ENCODE measurements at regions not wholly inside any gene's neighbourhood (a gene's known extent, or its start where the extent isn't known, plus 50 kb on each side); places are given as distances from the start of the nearest gene placed in this dataset.

- no peak overlapping the region for H4K8ac ChIP-seq (replicated peaks; ENCODE audit: insufficient read length, low read depth, low read length)
- no peaks in the 10 kb centered on the region for H3K23me2 ChIP-seq (ENCODE audit: insufficient read length, low read depth, low read length, poor library complexity, severe bottlenecking)
- no peaks in the 10 kb centered on the region for H4K20me1 ChIP-seq (ENCODE audit: control insufficient read depth, insufficient read depth, insufficient read length)
- no peak overlapping the region for H2BK15ac ChIP-seq (ENCODE audit: low read depth, low read length)
- no peaks in the 10 kb centered on the region; the same call in 1 of the 2 replicates for H3K79me2 ChIP-seq (ENCODE audit: insufficient read depth, low read length)
- no CpG with 5 or more reads among the region's 1 CpG for WGBS (ENCODE audit: extremely low coverage, insufficient read length, low lambda C conversion rate)
- no peak overlapping the region for H2BK120ac ChIP-seq (ENCODE audit: low read depth, low read length, poor library complexity, severe bottlenecking)
- H3K14ac ChIP-seq (ENCODE audit: insufficient read depth, low read length) = no peak overlapping the region
- no peaks in the 10 kb centered on the region for H3K27me3 Mint-ChIP-seq (ENCODE audit: low read depth)
- H2BK12ac ChIP-seq (ENCODE audit: insufficient read length, low read depth, low read length) = no peak overlapping the region
- no peak overlapping the region for H3T11ph ChIP-seq (ENCODE audit: low read length)
- no peak overlapping the region for H3K4me2 ChIP-seq (ENCODE audit: insufficient read depth, insufficient read length, low read length)
- H3K18ac ChIP-seq (ENCODE audit: insufficient read length, low read depth, low read length) = no peak overlapping the region
- TF ChIP-seq, protein P1, sequence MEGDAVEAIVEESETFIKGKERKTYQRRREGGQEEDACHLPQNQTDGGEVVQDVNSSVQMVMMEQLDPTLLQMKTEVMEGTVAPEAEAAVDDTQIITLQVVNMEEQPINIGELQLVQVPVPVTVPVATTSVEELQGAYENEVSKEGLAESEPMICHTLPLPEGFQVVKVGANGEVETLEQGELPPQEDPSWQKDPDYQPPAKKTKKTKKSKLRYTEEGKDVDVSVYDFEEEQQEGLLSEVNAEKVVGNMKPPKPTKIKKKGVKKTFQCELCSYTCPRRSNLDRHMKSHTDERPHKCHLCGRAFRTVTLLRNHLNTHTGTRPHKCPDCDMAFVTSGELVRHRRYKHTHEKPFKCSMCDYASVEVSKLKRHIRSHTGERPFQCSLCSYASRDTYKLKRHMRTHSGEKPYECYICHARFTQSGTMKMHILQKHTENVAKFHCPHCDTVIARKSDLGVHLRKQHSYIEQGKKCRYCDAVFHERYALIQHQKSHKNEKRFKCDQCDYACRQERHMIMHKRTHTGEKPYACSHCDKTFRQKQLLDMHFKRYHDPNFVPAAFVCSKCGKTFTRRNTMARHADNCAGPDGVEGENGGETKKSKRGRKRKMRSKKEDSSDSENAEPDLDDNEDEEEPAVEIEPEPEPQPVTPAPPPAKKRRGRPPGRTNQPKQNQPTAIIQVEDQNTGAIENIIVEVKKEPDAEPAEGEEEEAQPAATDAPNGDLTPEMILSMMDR (conservative IDR thresholded peaks at IDR 0.05) = no peak
- H4K5ac ChIP-seq (ENCODE audit: insufficient read length, low read depth, low read length) = no peak overlapping the region
- no peak for DNase-seq
- H3K9me3 Mint-ChIP-seq = peaks cover 10 to 11% of the 10 kb centered on the region in 2 experiments
- H2AFZ ChIP-seq (ENCODE audit: low read length) = no peak overlapping the region
- no peak overlapping the region for H2BK20ac ChIP-seq (ENCODE audit: low read depth, low read length, poor library complexity, severe bottlenecking)
- no peak overlapping the region for H4K91ac ChIP-seq (ENCODE audit: insufficient read length, low read depth, low read length)
- no peak overlapping the region for H2AK5ac ChIP-seq (ENCODE audit: insufficient read length, low read length)
- no peak overlapping the region for H3K9ac ChIP-seq (ENCODE audit: extremely low read depth, insufficient read length, low read length)
- no peak overlapping the region for H3K27ac Mint-ChIP-seq
- H3K4me1 ChIP-seq (ENCODE audit: insufficient read depth, low read length) = no peaks in the 10 kb centered on the region
- no peaks in the 10 kb centered on the region for H3K4me1 Mint-ChIP-seq
- no peak overlapping the region for H3K27ac ChIP-seq (ENCODE audit: insufficient read length, low read depth, low read length)
- no peak overlapping the region for H3K4ac ChIP-seq (ENCODE audit: low read depth, low read length)
- H3K36me3 Mint-ChIP-seq (ENCODE audit: insufficient read depth in 1 of 3, low read depth in 3 of 3) = peaks cover 7 to 10% (median 8%) of the 10 kb centered on the region in 3 experiments; a peak in 6 of 7 replicates
- no peaks in the 10 kb centered on the region for H3K79me1 ChIP-seq (ENCODE audit: insufficient read depth, low read depth, low read length, poor library complexity, severe bottlenecking)
- no peak overlapping the region for H3K4me3 Mint-ChIP-seq
- no peak overlapping the region for H3K23ac ChIP-seq (ENCODE audit: insufficient read length, low read depth, low read length)
- no peaks in the 10 kb centered on the region for H3K27me3 ChIP-seq (ENCODE audit: insufficient read depth, low read length)
- no peak overlapping the region for H2BK5ac ChIP-seq (ENCODE audit: insufficient read length, low read length)
- H3K9me3 ChIP-seq (ENCODE audit: control insufficient read depth, low read depth, low read length) = no peaks in the 10 kb centered on the region
- H3K56ac ChIP-seq (ENCODE audit: insufficient read length, low read depth, low read length) = no peak overlapping the region
Observed at GRCh38 chr14:62597143-62597542, 448.1 kb downstream of the KCNH5 start.

Data from H9 (cell line).